Body of pancreas (tissue), 4 donors: ENCODE measurements at regions not wholly inside any gene's neighbourhood (a gene's known extent, or its start where the extent isn't known, plus 50 kb on each side); places are given as distances from the start of the nearest gene placed in this dataset.

Source experiments
- ATAC-seq: fragments of 150-250 bp; one replicate; pipeline ENCODE4 v1.9.1; 2016
- DNase-seq, 4 donors: peaks; one replicate each; pipeline ENCODE4 v3.0.0-alpha.2; 2019
- H3K27ac ChIP-seq, 4 donors: fragments of 200-600 bp; sonication (generic); 1 replicate in 3 of 4; 2 replicates in 1 of 4; pipeline versions ENCODE4 v1.5.1 to v1.6.1; 2016 to 2019; ENCODE audit warnings: mild to moderate bottlenecking in 1 of 4, mixed read lengths in 1 of 4, moderate library complexity in 1 of 4
- H3K27me3 ChIP-seq, 2 donors: fragments of 200-600 bp; sonication (generic); one replicate each; pipeline ENCODE4 v1.6.0; 2016; ENCODE audit warnings: mild to moderate bottlenecking in 1 of 2
- H3K36me3 ChIP-seq, 2 donors: fragments of 200-600 bp; sonication (generic); replicated peaks in 1 of 2; 2 replicates each; pipeline ENCODE4 v1.5.1; 2016; ENCODE audit warnings: low read depth in 2 of 2; ENCODE audit not compliant: insufficient read depth in 1 of 2
- H3K4me1 ChIP-seq: fragments of 200-600 bp; sonication (generic); one replicate; pipeline ENCODE4 v1.6.0; 2016
- H3K4me3 ChIP-seq, 2 donors: fragments of 200-600 bp; sonication (generic); 1 replicate in 1 of 2; 2 replicates in 1 of 2; pipeline ENCODE4 v1.5.1; 2016 to 2019
- H3K9me3 ChIP-seq, 3 donors: fragments of 200-600 bp; sonication (generic); 1 replicate in 2 of 3; 2 replicates in 1 of 3; pipeline ENCODE4 v1.5.1; 2016
- CTCF ChIP-seq, 7 experiments: fragments of 450-650 bp in 4 of 7; fragments of 200-600 bp in 3 of 7; sonication (generic) in 3 of 7; IDR thresholded peaks; one replicate each; pipeline ENCODE4 v1.5.1; 2016 to 2019; ENCODE audit warnings: antibody characterized with exemption in 7 of 7
- POLR2A ChIP-seq, 3 donors: fragments of 450-650 bp; IDR thresholded peaks; one replicate each; pipeline ENCODE4 v1.6.1; 2016; ENCODE audit warnings: antibody characterized with exemption in 3 of 3, mild to moderate bottlenecking in 2 of 3
- WGBS, 2 donors: methylation state at CpG; one replicate each; pipeline ENCODE4 v1.1.5; 2017; 5-methylcytosine and 5-hydroxymethylcytosine counted together
- intact Hi-C: fragments of 100-400 bp; cut with DNase I; formaldehyde crosslinking; loops from one replicate; pipeline ENCODE4 v1.15.1; 2023

DNA sequence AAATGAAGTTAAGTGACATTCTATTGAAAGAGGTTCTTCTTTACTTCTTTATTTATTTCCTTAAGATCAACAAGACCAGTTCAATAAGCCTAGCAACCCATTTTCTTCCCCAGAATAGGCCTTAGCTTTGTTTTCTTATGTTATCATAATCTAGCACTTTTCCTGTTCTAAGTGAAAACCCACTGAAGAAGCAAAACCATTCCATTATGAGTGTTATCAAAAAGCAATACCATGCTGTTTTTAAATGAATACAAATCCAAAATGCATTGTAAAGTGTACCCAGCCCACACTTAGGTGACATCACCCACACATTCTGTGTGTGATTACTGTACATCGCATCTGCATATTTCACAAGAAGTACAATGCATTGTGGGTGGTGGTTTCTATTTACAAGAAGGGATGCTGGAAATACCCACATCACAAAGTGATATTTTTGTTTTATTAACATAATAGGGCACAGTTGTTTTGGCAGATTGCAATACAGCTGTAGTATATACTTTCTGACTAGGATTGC is 679.5 kb downstream of the KCNJ3 start:
- Histone ChIP-seq H3K27me3 (no peaks in the 10 kb centered on the region), H3K4me1 (peaks cover 9% of the 10 kb centered on the region), H3K4me3 (no peak overlapping the region), H3K27ac (no peak overlapping the region), H3K36me3 (no peaks in the 10 kb centered on the region), H3K9me3 (no peaks in the 10 kb centered on the region)
- 63 to 73% methylated on average over 1 of the region's 1 CpG for WGBS, 2 donors
- DNase-seq: no peak
- no peak for TF ChIP-seq POLR2A (IDR thresholded peaks at IDR 0.05)
- TF ChIP-seq CTCF (IDR thresholded peaks at IDR 0.05): no peak
- no peak for ATAC-seq
- intact Hi-C loops: no loop called here

GRCh38 chr2:155377266-155377680 is 678.8 kb downstream of the KCNJ3 start:
- no peak overlapping the region for H3K4me3 ChIP-seq
- intact Hi-C loops: no loop called here
- no peaks in the 10 kb centered on the region for H3K36me3 ChIP-seq
- no peaks in the 10 kb centered on the region for H3K27me3 ChIP-seq
- no peak for DNase-seq
- H3K27ac ChIP-seq: no peak overlapping the region
- H3K9me3 ChIP-seq: no peaks in the 10 kb centered on the region
- WGBS, 2 donors: 53 to 60% methylated on average over 5 of the region's 5 CpGs
- no peak for ATAC-seq
- peaks cover 4% of the 10 kb centered on the region for H3K4me1 ChIP-seq
- peak in 5 of 7 experiments; percentile 27 to 50 (median 36) for TF ChIP-seq CTCF (IDR thresholded peaks at IDR 0.05)
- TF ChIP-seq POLR2A (IDR thresholded peaks at IDR 0.05): no peak

GRCh38 chr2:155372969-155373368 is 674.5 kb downstream of the KCNJ3 start:
- no peak for ATAC-seq
- Histone ChIP-seq H3K36me3 (no peaks in the 10 kb centered on the region), H3K27me3 (no peaks in the 10 kb centered on the region), H3K9me3 (no peaks in the 10 kb centered on the region), H3K4me1 (no peaks in the 10 kb centered on the region), H3K27ac (no peak overlapping the region), H3K4me3 (no peak overlapping the region)
- WGBS, 2 donors: 24 to 30% methylated on average over 2 of the region's 2 CpGs
- intact Hi-C loops: no loop called here
- no peak for DNase-seq
- TF ChIP-seq POLR2A (IDR thresholded peaks at IDR 0.05) (no peak), CTCF (IDR thresholded peaks at IDR 0.05) (peak in 2 of 7 experiments; percentile 15 to 20)

DNA sequence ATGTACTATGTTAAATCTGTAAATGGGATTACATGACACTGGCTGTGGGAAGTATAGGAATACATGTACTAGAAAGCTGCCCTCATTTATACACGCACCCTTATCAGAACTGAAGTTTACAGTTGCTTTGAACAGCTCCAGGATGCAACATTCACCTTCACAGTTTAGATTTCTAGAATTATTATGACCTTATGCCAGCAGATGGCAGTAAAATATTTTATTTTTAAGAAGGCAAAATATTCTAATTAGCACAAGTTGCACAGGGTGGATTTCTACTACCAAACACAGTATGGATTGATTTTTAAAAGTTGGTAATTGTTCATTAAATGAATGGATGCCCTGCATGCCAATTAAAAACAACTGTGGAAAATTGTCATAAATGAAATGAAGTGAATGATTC is 670.4 kb downstream of the KCNJ3 start:
- H3K4me1 ChIP-seq: no peaks in the 10 kb centered on the region
- ATAC-seq: no peak
- 9 to 16% methylated on average over 1 of the region's 1 CpG for WGBS, 2 donors
- intact Hi-C loops: loop anchor here (10.0 kb wide), 1 partner anchor 1816 kb away; no protein-coding TSS in a partner anchor
- H3K27me3 ChIP-seq: no peaks in the 10 kb centered on the region
- H3K27ac ChIP-seq: no peak overlapping the region
- DNase-seq: no peak
- TF ChIP-seq POLR2A (IDR thresholded peaks at IDR 0.05): no peak
- peak in 4 of 7 experiments; percentile 17 to 21 (median 18) for TF ChIP-seq CTCF (IDR thresholded peaks at IDR 0.05)
- no peak overlapping the region for H3K4me3 ChIP-seq
- no peaks in the 10 kb centered on the region for H3K36me3 ChIP-seq
- no peaks in the 10 kb centered on the region for H3K9me3 ChIP-seq

DNA sequence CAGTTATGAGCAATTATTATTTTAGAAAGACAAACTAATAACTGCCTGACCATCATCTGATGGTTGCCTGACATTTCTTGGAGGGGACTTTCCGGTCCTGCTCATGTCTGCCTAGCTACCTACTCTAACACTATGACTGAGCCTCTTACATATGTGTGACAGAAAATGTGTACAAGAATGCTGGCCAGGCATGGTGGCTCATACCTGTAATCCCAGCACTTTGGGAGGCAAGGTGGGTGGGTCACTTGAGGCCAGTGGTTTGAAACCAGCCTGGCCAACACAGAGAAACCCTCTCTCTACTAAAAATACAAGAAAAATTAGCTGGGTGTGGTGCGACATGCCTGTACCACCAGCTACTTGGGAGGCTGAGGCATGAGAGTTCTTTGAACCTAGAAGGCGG is 666.3 kb downstream of the KCNJ3 start:
- intact Hi-C loops: loop anchor here (10.0 kb wide), 1 partner anchor 1820 kb away; no protein-coding TSS in a partner anchor
- Histone ChIP-seq H3K4me1 (no peaks in the 10 kb centered on the region), H3K4me3 (no peak overlapping the region), H3K27ac (no peak overlapping the region), H3K36me3 (no peaks in the 10 kb centered on the region), H3K27me3 (no peaks in the 10 kb centered on the region), H3K9me3 (no peaks in the 10 kb centered on the region)
- DNase-seq (no peak), ATAC-seq (no peak)
- 83 to 87% methylated on average over 3 of the region's 3 CpGs for WGBS, 2 donors
- TF ChIP-seq CTCF (IDR thresholded peaks at IDR 0.05) (no peak), POLR2A (IDR thresholded peaks at IDR 0.05) (no peak)
